GM19238 (cell line): ENCODE measurements at regions not wholly inside any gene's neighbourhood (a gene's known extent, or its start where the extent isn't known, plus 50 kb on each side); places are given as distances from the start of the nearest gene placed in this dataset.

Source experiments
- DNase-seq: peaks from one replicate; pipeline ENCODE4 v3.0.0; 2011; ENCODE audit warnings: low spot score; ENCODE audit not compliant: insufficient read length

GRCh38 chrX:23525531-23525930, 141.8 kb upstream of the PRDX4 start:
- DNase-seq: no peak

DNA sequence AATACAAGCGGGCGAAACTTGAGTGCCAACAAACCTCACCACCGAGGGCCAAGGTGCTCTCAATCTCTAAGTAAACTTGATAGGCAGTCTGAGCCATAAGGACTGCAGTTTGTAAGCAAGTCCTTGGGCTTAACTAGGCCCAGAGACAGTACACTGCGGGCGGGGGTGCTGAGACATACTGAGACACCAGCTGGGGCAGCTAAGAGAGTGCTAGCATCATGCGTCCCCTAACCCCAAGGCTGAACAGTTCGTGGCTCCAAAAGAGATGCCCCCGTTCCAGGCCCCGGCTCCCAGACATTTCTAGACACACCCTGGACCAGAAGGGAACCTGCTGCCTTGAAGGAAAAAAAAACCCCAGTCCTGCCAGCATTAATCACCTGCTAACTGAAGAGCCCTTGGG, 126.8 kb upstream of the PRDX4 start:
- DNase-seq: no peak

DNA sequence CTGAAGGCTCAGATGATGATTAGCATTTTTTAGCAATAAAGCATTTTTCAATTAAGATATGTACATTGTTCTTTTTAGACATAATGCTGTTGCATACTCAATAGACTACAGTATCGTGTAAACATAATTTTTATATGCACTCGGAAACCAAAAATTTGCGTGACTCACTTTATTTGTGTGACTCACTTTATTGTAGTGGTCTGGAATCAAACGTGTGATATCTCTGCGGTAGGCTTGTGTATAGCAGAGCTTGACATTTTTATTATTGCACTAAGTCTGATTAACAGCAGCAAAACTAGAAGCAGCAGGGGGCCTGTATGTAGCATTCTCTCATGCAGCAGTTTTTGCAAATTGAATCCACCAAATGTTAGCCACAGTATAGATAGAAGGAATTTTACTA, 119.1 kb upstream of the PRDX4 start:
- no peak for DNase-seq

DNA sequence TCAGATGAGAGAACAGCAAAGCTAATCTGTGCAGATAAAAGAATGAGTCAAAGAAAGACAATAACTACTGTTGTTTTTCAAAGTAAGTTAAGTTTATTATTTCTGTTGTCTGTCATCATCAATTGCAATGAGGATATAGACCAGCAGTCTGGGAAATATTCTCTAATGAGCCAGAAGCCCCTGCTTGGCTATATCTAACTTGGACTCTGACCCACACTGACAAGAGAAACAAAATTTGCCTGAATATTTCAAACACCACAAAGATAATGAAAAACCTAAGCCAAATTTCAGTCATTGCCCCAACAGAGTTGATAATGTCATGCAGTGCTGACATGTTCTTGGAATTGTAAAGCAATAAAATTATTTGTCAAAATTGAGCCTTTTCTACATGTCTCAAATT, 115.0 kb upstream of the PRDX4 start:
- DNase-seq: no peak

DNA sequence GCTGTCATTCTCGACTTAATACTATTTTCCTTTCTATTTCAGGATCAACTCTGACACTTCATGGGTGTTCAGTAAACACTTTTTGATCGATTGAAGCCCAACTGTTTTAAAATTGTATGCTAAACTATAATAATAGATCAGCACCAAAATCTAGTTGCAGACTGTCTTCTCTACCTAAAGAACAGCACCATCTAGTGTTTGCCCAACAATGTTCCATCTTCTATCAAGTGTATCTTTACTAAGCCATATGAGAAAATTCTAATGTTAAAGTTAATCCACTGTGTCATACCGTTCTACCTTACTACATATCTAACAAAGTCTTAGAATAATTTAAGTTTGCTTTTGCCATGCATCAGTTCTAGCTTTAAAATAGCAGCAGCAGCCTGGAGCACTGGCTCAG, 113.0 kb upstream of the PRDX4 start:
- no peak for DNase-seq

DNA sequence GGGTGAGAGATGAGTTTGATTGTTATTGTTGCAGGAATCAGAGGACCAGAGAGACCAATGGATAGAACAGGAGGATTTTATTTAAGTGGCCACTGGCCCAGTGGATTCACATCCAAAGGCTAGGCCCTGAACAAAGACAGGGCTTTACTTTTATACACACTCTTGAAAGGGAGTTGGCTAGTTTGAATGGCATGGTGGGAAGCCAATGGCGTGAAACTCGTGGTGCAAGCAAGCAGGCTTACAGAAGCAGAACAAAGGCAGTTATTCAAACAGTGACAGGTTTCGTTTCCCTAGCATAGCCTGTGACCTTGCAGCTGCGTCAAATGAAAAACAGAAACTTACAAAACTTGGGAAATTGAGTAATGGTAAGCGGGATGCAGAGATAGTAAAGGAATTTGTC, 110.2 kb upstream of the PRDX4 start:
- DNase-seq: no peak

GRCh38 chrX:23559975-23560374, 107.3 kb upstream of the PRDX4 start:
- no peak for DNase-seq

DNA sequence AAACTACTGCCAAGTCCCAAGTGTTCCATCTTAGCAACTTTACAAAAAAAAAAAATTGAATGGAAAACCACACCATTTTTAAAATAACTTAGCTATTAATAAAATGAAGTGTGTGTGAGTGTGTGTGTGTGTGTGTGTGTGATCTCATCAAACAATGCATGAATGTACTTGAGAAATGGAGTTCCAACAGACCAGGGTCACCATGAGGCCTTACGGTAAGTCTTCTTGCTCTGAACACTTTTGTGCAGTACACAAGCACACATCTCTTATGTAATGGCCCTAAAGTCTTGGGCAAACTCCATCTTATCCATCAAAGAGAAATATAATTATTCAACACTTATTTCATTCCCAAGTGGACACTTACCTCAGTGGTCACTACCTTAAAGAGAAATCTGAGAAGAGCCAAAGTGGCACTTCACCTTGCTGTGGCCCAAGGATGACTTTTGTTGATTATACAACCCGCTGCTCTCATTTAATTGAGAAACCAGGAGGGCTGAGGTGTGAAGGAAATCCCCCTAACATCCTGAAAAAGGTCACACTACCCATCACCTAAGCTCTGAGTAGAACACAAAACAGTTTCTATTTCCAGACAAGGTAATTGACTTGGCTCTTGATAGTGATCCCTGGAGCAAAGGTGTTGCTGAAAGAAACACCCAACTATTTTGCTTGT, 96.5 kb upstream of the PRDX4 start:
- no peak for DNase-seq

GRCh38 chrX:23575281-23575680, 92.0 kb upstream of the PRDX4 start:
- DNase-seq: no peak

DNA sequence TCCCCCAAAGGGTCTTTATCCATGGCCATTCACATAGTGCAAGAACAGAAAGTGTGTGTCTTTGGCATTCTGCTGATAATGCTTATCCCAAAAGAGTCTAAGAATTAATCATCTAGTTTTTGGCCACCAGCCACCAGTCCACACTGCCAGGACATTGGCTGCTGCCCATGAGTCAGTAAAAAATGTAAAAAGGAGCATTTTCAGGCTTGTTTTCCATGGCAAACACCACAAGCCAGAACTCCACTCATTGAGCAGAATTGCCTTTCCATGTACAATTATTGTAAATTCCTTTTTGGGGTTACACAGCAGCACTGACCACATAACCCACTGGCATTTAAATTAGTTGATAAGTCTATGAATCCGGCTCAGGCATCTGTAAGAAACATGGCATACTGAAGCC, 89.2 kb upstream of the PRDX4 start:
- DNase-seq: no peak

DNA sequence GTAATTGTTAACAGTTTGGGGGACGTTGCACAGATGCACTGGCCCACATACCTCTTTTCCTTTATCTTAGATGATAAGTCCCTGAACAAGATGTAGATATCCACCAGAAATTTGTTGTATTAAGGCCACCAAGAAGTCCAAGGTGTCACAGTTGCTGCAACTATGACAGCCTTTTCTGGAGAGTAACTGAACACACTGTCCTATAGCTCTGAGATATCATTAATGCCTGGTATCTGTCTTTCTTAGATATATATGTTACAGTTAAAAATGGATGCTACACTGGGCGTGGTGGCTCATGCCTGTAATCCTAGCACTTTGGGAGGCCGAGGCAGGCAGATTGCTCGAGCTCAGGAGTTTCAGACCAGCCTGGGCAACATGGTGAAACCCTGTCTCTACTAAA, 77.8 kb upstream of the PRDX4 start:
- DNase-seq: no peak

- no peak for DNase-seq
These were observed 74.6 kb upstream of the PRDX4 start for GRCh38 chrX:23592741-23593140.

GRCh38 chrX:23598575-23598974, 68.7 kb upstream of the PRDX4 start:
- no peak for DNase-seq

GRCh38 chrX:23603501-23603900, 63.8 kb upstream of the PRDX4 start:
- no peak for DNase-seq

DNA sequence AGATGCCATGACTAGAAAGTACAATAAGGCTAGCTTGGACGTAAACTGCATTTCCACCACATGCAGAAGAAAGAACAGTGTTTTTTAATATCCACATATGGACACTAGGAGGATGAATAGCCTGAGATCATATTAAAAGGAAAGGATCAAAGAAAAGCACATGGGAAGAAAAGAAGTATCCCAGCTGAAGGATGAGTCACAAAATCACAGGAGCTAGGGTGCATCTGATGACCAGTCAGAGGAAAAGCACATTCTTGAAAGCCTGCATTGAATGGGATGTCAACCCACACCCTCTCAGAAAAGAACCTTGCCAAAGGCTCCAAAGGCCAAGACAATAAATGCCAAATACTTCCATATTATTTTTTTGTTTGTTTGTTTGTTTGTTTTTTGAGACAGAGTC, 56.8 kb upstream of the PRDX4 start:
- no peak for DNase-seq

DNA sequence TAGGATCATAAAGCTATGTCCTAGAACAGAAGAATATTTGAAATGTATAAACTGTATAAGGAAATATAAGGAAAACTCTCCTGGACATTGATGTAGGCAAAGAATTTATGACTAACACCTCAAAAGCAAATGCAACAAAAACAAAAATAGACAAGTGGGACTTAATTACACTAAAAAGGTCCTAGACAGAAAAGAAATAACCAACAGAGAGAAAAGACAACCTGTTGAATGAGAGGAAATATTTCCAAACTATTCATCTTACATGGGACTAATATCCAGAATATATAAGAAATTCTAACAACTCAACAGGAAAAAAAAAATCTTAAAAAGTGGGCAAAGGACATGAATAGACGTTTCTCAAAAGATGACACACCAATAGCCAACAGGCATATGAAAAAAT, 54.4 kb upstream of the PRDX4 start:
- no peak for DNase-seq

- peak; percentile 8 for DNase-seq
These were observed 50.9 kb upstream of the PRDX4 start for GRCh38 chrX:23616361-23616760.
